ENCODE measurements at regions not wholly inside any gene's neighbourhood (a gene's known extent, or its start where the extent isn't known, plus 50 kb on each side); places are given as distances from the start of the nearest gene placed in this dataset.

- TF ChIP-seq CTCF (conservative IDR thresholded peaks at IDR 0.05; ENCODE audit: low read depth, low read length) (no peak), EZH2phosphoT487 (IDR thresholded peaks at IDR 0.05; ENCODE audit: borderline replicate concordance, low read length) (no peak), EZH2 (IDR thresholded peaks at IDR 0.05; ENCODE audit: low read length, unreplicated experiment) (no peak)
These were observed 83.9 kb downstream of the PCDH18 start for GRCh38 chr4:137448402-137448801.
